ENCODE measurements at regions not wholly inside any gene's neighbourhood (a gene's known extent, or its start where the extent isn't known, plus 50 kb on each side); places are given as distances from the start of the nearest gene placed in this dataset.
"Not testable (repeated sequence)": the region's sequence is repeated elsewhere in the genome, so short reads cannot be mapped to it uniquely, and the experiment has no call there.

GRCh38 chr2:185979546-185980071, 241.0 kb downstream of the FSIP2 start:
- ATAC-seq (ENCODE audit: poor library complexity): no peak
- intact Hi-C loops (cut with DNase I): no loop called here
- no peak for DNase-seq

- intact Hi-C loops (cut with DNase I): no loop called here
- no peak for ATAC-seq (ENCODE audit: poor library complexity)
Observed at GRCh38 chr2:185980944-185981343, 242.3 kb downstream of the FSIP2 start.

DNA sequence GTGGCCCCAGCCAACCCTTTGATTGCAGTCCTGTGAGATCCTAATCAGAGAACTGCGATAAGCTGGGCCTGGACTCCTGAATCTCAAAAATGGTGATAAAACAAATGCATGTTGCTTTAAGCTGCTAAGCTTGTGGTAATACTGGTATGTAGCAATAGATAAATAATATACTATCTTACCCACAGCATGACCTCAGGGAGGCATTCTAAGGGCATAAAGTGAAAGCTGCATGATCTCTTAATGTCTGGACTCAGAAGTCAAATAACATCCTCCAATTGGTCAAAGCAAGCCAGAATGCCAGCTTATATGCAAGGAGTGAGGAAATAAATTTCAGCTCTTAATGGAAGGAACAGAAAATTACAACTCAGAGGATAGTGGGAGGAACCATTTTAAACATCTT, 246.1 kb downstream of the FSIP2 start:
- no peak for DNase-seq
- intact Hi-C loops (cut with DNase I): no loop called here
- no peak for ATAC-seq (ENCODE audit: poor library complexity)

More at GRCh38 chr2:185980944-185981343, 242.3 kb downstream of the FSIP2 start:
- DNase-seq: no peak

DNA sequence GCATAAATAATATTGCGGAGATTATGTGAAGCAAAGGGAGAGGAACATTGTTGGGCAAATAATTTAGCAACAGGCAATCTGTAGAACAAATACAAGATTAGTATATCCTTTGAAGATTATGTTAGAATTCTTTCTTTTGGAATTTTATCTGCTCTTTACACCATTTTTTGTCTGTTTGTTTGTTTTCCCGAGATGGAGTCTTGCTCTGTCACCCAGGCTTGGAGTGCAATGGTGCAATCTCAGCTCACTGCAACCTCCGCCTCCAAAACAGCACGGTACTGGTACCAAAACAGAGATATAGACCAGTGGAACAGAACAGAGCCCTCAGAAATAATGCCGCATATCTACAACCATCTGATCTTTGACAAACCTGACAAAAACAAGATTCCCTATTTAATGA, 250.3 kb downstream of the FSIP2 start:
- intact Hi-C loops (cut with DNase I); DNase-seq; ATAC-seq (ENCODE audit: poor library complexity): not testable (repeated sequence)

DNA sequence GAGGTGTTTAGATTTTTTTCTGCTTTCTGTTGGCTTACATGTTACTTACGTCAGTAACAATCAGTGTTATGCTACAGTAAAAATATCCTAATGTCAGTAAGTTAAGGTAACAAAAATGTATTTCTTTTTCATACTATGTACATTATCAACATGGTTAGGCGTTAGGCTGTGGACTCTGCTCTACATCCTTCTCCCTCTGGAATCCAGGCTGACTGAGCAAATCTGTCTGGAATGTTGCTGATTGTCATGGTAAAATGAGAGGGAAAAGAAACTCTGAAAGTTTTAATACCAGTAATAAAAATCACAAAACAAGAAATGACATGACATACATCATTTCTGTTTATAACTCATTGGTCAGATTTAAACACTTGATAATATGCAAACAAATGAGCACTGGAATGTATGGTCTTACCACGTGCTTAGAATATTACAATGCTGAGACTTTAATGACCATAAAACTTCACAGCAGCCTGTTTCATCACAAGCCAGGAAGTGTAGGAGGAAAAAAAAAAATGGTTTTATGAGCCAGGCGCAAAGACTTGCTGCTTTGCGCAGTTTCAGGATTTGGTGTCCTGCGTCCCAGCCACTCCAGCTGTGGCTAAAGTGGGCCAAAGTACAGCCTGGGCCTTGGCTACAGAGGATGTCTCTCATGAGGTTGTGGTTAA, 252.4 kb downstream of the FSIP2 start:
- no peak for ATAC-seq (ENCODE audit: poor library complexity)
- DNase-seq: no peak
- intact Hi-C loops (cut with DNase I): no loop called here

GRCh38 chr2:185998562-185999070, 260.0 kb downstream of the FSIP2 start:
- no peak for ATAC-seq (ENCODE audit: poor library complexity)
- intact Hi-C loops (cut with DNase I): no loop called here

DNA sequence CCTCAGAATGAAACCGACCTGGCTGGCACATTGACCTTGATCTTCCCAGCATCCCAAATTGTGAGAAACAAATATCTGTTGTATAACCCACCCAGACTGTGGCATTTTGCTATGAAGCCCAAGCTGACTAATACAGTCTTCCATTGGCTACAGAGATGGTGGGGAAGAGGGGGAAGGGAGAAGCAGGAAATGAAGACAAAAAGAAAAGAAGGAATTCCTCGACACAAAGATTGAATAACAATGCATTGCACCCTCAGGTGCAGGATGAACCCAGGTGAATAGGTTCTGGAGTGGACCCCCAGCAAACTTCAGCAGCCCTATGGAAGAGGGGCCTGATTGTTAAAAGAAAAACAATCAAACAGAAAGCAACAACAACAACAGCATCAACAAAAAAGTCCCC, 270.7 kb downstream of the FSIP2 start:
- DNase-seq: no peak
- intact Hi-C loops (cut with DNase I): no loop called here
- no peak for ATAC-seq (ENCODE audit: poor library complexity)

More at GRCh38 chr2:185998562-185999070, 260.0 kb downstream of the FSIP2 start:
- DNase-seq: no peak

DNA sequence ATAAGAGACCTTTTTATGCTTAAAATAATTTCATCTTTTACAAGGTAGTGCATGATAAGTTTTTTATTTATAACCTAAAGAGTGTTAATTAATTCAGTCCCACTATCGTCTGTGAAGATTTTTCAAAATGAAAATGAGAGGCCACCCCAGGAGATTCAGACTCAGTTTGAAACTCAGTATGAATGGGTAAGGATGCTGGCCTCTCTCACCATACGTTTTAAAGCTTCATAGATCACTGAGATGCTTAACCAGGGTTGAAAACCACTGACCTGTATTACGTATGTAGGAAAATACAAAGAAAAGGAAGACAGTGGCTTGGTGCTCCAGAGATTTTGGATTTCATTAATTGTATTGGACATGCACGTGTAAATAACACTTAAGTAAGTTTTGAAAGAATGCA, 278.7 kb downstream of the FSIP2 start:
- intact Hi-C loops (cut with DNase I): no loop called here
- ATAC-seq (ENCODE audit: poor library complexity) (no peak), DNase-seq (no peak)

DNA sequence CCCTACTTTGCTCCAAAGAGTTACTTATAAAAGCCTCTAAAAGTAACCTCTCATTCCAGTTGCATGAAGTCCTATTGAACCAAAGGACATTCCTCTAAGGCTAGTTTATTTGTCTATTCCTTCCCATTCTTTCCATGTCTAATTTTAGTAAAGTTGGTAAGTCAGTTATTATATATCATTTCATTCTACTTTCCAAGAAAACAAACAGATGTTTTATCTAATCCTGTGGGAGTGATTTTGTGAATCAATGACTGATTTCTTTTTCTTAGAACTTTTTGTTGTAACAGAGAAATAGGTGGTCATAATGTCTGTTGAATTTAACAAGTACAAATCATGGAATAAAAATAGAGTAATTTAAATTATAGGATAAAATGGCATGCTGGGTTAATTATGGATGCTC, 286.3 kb downstream of the FSIP2 start:
- DNase-seq (no peak), ATAC-seq (ENCODE audit: poor library complexity) (no peak)
- intact Hi-C loops (cut with DNase I): no loop called here

DNA sequence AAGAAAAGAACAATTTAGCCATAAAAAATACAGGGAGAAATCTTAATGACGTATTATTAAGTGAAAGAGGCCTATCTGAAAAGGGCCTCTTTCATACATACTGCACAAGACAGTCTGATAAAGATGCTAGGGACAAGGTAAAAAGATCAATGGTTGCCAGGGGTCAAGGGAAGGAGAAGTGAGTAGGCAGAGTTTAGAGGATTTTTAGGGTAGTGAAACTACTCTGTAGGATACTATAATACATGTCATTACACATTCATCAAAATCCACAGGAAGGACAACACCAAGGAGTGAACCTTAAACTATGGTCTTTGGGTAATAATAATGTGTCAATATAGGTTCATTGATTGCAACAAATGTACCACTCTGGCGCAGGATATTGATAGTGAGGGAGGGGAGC, 289.3 kb downstream of the FSIP2 start:
- ATAC-seq (ENCODE audit: poor library complexity) (no peak), DNase-seq (no peak)
- intact Hi-C loops (cut with DNase I): no loop called here

- no peak for ATAC-seq (ENCODE audit: poor library complexity)
- DNase-seq: no peak
- intact Hi-C loops (cut with DNase I): no loop called here
Observed at GRCh38 chr2:186031229-186031628, 292.6 kb downstream of the FSIP2 start.

DNA sequence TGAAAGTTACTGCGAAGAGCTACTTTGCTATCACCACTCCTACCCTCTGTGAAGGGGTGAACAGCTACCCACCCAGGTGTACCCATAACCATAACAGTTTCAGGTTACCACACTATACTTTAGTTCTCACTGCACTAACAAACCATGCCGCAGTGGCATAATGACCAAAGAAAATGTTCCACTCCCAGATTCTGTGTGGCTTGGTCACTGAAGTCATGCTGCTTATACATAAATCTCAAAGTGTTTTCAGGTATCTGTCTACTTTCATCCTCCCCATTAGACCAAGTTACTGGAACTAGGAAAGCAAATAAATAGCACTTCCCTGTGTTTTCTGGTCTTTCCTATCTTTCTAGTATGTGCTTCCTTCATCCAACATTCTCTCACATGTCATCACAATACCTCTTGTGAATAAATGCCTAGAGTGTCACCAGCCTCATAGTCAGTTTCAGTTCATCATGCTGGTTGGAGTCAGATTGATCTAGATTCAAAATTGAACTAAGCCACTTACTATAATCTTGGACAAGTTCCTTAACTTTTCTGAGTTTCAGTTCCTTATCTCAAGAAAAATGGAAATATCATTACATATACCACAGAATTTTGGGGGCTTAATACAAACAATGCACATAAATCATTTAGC, 293.6 kb downstream of the FSIP2 start:
- intact Hi-C loops (cut with DNase I): no loop called here
- ATAC-seq (ENCODE audit: poor library complexity) (no peak), DNase-seq (no peak)

- intact Hi-C loops (cut with DNase I): no loop called here
- no peak for DNase-seq
- ATAC-seq (ENCODE audit: poor library complexity): no peak
Observed at GRCh38 chr2:186032930-186033329, 294.3 kb downstream of the FSIP2 start.

GRCh38 chr2:186033541-186033940, 294.9 kb downstream of the FSIP2 start:
- ATAC-seq (ENCODE audit: poor library complexity) (no peak), DNase-seq (no peak)
- intact Hi-C loops (cut with DNase I): no loop called here

- intact Hi-C loops (cut with DNase I): no loop called here
- ATAC-seq (ENCODE audit: poor library complexity) (no peak), DNase-seq (no peak)
Observed at GRCh38 chr2:186036862-186037449, 298.4 kb downstream of the FSIP2 start.

DNA sequence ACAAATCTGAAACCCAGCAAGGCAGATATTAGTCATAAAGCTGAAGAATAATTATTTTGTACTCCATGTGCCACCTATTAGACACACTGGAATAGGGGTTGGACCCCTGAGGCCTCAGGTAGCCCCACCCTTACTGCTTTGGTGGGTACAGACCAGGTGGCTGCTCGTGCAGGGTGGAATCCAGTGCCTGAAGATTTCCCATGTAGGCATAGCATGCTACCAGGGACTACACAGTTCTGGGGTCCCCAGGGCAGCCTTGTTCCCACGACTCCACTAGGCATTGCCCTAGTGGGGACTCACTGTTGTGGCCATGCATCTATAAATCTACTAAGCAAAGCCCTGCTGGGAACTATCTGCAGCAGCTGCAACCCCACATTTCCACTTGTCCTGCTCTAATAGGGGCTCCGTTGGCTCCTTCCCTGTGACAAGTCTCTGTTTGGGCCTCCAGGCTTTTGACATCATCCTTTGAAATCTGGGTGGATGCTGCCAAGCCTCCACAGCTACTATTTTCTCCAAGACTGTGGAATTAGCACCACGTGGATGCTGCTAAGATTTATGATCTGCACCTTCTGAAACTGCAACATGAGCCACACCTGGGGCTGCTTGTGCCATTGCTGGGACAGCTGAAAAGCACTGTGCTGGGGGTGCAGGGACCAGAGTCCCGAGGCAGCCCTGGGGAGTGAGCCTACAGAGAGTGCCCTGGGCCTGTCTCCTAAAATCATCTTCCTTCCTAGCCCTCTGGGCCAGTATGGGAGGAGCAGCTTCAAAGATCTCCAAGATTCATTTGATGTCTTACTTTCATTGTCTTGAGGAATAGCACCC, 303.8 kb downstream of the FSIP2 start:
- intact Hi-C loops (cut with DNase I): no loop called here
- no peak for ATAC-seq (ENCODE audit: poor library complexity)
- DNase-seq: no peak

DNA sequence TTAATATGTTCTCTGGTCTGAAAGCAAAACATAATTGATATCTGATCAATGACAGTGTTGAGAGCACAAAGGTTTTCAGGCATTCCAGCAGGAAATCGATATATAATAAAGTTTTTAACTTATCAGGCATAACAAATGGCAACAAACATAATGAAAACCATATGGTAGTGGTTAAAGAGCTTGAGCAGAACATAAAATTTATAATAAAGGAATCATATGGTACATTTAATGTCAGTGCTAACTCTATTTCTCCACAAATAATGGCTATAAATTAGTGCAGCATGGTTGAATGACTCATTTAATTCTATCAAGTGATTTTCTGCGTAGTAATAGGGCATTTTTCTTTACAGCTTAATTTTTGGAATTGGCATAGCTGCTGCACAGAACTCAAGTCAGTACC, 306.2 kb downstream of the FSIP2 start:
- no peak for DNase-seq
- intact Hi-C loops (cut with DNase I): no loop called here
- no peak for ATAC-seq (ENCODE audit: poor library complexity)

DNA sequence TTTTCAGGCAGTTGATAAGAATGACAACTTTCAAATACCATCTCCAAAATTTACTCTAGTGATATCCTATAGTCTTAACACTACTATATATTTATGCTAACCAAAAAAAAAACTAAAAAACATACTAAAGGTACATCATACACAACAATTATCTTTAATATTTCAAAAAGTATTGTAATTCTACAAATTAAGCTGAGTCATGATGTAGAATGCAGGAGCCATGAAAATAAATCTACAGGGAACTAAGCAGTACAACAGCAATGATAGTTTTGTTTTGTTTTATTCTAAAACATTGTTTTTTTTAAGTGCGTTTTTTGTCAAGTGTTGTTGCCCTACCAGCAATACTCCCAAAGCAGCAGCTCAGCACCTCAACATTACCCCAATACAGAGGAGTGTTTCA, 314.3 kb downstream of the FSIP2 start:
- ATAC-seq (ENCODE audit: poor library complexity): no peak
- intact Hi-C loops (cut with DNase I): no loop called here
- no peak for DNase-seq

- ATAC-seq (ENCODE audit: poor library complexity): no peak
- no peak for DNase-seq
- intact Hi-C loops (cut with DNase I): no loop called here
Observed at GRCh38 chr2:186058614-186059013, 320.0 kb downstream of the FSIP2 start.

All from Right ventricle myocardium superior (tissue), 1 donor.